ENCODE measurements at regions not wholly inside any gene's neighbourhood (a gene's known extent, or its start where the extent isn't known, plus 50 kb on each side); places are given as distances from the start of the nearest gene placed in this dataset.

GRCh38 chr13:107364658-107365057, 796.7 kb upstream of the ARGLU1 start:
- ATAC-seq (ENCODE audit: insufficient number of reproducible peaks, low FRiP score, low read depth) (no peak), DNase-seq (ENCODE audit: low spot score) (no peak)
- no peak for TF ChIP-seq CTCF (IDR thresholded peaks at IDR 0.05)
- Histone ChIP-seq H3K4me3 (no peak overlapping the region), H3K36me3 (no peaks in the 10 kb centered on the region), H3K27me3 (replicated peaks; ENCODE audit: insufficient read depth) (no peaks in the 10 kb centered on the region), H3K4me1 (ENCODE audit: control insufficient read depth in 1 of 2, low read depth in 2 of 2) (no peaks in the 10 kb centered on the region), H3K27ac (no peak overlapping the region), H3K9me3 (no peaks in the 10 kb centered on the region)

DNA sequence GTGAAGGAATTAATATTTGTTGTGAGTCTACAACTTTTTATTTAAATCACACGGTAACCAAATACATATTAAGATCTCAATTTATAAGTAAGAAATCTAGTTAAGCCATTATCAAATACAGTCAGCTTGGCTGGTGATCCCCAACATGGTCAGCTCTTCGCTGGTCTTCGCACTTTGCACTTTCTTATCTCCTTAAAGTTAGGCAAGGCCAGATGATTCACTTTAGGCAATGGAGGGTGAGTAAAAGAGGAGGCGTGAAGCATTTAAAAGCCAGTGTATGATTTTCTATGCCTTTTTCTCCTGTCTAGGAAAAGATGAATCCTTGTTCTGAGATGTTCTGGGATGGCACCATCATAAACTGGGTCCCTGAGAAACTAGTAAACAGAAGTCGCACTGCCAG, 793.7 kb upstream of the ARGLU1 start:
- Histone ChIP-seq H3K36me3 (no peaks in the 10 kb centered on the region), H3K27ac (no peak overlapping the region), H3K9me3 (no peaks in the 10 kb centered on the region), H3K4me1 (ENCODE audit: control insufficient read depth in 1 of 2, low read depth in 2 of 2) (no peaks in the 10 kb centered on the region), H3K27me3 (replicated peaks; ENCODE audit: insufficient read depth) (no peaks in the 10 kb centered on the region), H3K4me3 (no peak overlapping the region)
- DNase-seq (ENCODE audit: low spot score) (no peak), ATAC-seq (ENCODE audit: insufficient number of reproducible peaks, low FRiP score, low read depth) (no peak)
- no peak for TF ChIP-seq CTCF (IDR thresholded peaks at IDR 0.05)

DNA sequence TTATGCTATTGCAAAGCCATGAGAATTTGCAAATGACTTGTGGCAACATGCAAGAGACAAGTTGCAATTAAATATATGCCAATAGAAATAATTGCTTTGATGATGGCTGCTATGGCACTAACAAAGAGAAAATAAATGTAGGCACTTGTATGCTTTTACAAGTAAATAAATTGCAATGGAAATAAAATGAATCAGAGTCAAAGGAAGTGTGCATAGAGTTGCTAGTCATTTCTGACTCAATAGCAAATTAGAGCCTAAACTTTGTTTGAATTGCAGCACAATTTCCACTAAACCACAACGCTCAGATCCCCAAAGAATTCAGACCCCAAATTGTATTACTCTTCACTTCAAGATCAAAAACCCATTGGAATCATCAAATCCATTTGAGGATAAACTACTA, 792.1 kb upstream of the ARGLU1 start:
- no peaks in the 10 kb centered on the region for H3K4me1 ChIP-seq (ENCODE audit: control insufficient read depth in 1 of 2, low read depth in 2 of 2)
- H3K36me3 ChIP-seq, result no peaks in the 10 kb centered on the region
- TF ChIP-seq CTCF (IDR thresholded peaks at IDR 0.05), result no peak
- DNase-seq (ENCODE audit: low spot score) (no peak), ATAC-seq (ENCODE audit: insufficient number of reproducible peaks, low FRiP score, low read depth) (no peak)
- no peaks in the 10 kb centered on the region for H3K27me3 ChIP-seq (replicated peaks; ENCODE audit: insufficient read depth)
- H3K4me3 ChIP-seq, result no peak overlapping the region
- no peak overlapping the region for H3K27ac ChIP-seq
- H3K9me3 ChIP-seq, result no peaks in the 10 kb centered on the region

DNA sequence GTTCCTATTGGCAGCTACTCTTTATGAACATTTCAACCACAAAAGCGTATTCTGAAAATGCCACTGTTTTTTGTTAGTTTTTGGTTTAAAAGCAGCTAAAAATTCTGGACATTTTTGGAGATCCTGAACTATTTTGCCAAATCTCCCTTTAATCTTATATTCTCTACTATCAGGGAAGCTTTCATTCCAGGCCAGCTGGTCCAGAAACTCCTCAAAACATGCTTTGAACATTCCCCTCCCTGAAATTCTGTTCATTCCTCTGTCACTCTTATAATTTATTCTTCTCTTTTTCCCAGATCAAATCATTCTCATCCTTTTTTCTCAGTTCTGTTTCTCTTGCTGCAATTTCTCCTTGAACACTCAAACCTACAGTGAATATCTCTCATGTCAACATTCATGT, 790.9 kb upstream of the ARGLU1 start:
- Histone ChIP-seq H3K27ac (no peak overlapping the region), H3K4me1 (ENCODE audit: control insufficient read depth in 1 of 2, low read depth in 2 of 2) (no peaks in the 10 kb centered on the region), H3K4me3 (no peak overlapping the region), H3K9me3 (no peaks in the 10 kb centered on the region), H3K36me3 (no peaks in the 10 kb centered on the region), H3K27me3 (replicated peaks; ENCODE audit: insufficient read depth) (no peaks in the 10 kb centered on the region)
- DNase-seq (ENCODE audit: low spot score), result no peak
- no peak for ATAC-seq (ENCODE audit: insufficient number of reproducible peaks, low FRiP score, low read depth)
- no peak for TF ChIP-seq CTCF (IDR thresholded peaks at IDR 0.05)

DNA sequence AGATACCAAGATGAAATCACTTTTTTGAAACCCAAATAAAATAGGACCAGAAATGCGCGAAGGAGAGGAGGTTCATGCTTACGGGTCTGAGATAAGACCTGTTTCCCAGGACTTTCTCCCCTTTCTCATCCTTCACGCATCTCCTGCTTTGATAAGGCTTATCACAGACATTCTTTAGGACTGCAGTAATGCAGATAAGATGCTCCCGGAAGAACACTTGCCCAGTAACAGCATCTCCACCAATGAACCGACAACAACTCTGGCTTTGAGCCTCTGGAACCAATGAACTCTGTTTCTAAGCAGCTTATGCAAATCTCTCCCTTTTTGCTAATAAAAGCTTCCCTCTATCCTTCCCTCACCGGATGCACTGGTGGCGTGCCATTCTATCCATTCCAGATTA, 783.4 kb upstream of the ARGLU1 start:
- H3K9me3 ChIP-seq, result no peaks in the 10 kb centered on the region
- no peak for DNase-seq (ENCODE audit: low spot score)
- no peaks in the 10 kb centered on the region for H3K4me1 ChIP-seq (ENCODE audit: control insufficient read depth in 1 of 2, low read depth in 2 of 2)
- H3K27me3 ChIP-seq (replicated peaks; ENCODE audit: insufficient read depth), result no peaks in the 10 kb centered on the region
- no peak for TF ChIP-seq CTCF (IDR thresholded peaks at IDR 0.05)
- no peaks in the 10 kb centered on the region for H3K36me3 ChIP-seq
- no peak for ATAC-seq (ENCODE audit: insufficient number of reproducible peaks, low FRiP score, low read depth)
- H3K4me3 ChIP-seq, result no peak overlapping the region
- no peak overlapping the region for H3K27ac ChIP-seq
